SK-N-SH treated with all-trans-retinoic acid at 6 μM for 48 hours (cell line): ENCODE measurements at regions not wholly inside any gene's neighbourhood (a gene's known extent, or its start where the extent isn't known, plus 50 kb on each side); places are given as distances from the start of the nearest gene placed in this dataset.

Experiments used
- ATAC-seq: fragments of 200-7000 bp; cut with Tn5 transposase; 3 replicates; pipeline ENCODE4 v1.9.1; 2020; ENCODE audit warnings: mild to moderate bottlenecking, moderate library complexity
- ARNTL ChIP-seq: fragments of 450-650 bp; formaldehyde crosslinking; IDR thresholded peaks from 2 replicates; pipeline ENCODE4 v1.5.0; 2020; ENCODE audit warnings: low read depth, mild to moderate bottlenecking, moderate library complexity, borderline replicate concordance
- BACH2 ChIP-seq: fragments of 250-450 bp; sonication (Bioruptor Pico); IDR thresholded peaks from 2 replicates; pipeline ENCODE4 v1.9.0; 2021; ENCODE audit warnings: mild to moderate bottlenecking, borderline replicate concordance
- CSDC2 ChIP-seq: fragments of 250-450 bp; sonication (Bioruptor Pico); IDR thresholded peaks from 2 replicates; pipeline ENCODE4 v1.5.0; 2020; ENCODE audit warnings: mild to moderate bottlenecking, moderate library complexity
- ESRRG ChIP-seq: fragments of 250-450 bp; sonication (Bioruptor Pico); IDR thresholded peaks from 2 replicates; pipeline ENCODE4 v1.6.1; 2021; ENCODE audit warnings: mild to moderate bottlenecking
- ISL1 ChIP-seq: fragments of 250-450 bp; sonication (Bioruptor Pico); IDR thresholded peaks from 2 replicates; pipeline ENCODE4 v2.1.2; 2022; ENCODE audit warnings: mild to moderate bottlenecking, moderate library complexity
- OSR1 ChIP-seq: fragments of 250-450 bp; sonication (Bioruptor Pico); IDR thresholded peaks from 2 replicates; pipeline ENCODE4 v1.8.0; 2022; ENCODE audit warnings: moderate library complexity, mild to moderate bottlenecking, inconsistent platforms
- PPARA ChIP-seq: fragments of 250-450 bp; sonication (Bioruptor Pico); IDR thresholded peaks from 2 replicates; pipeline ENCODE4 v1.5.0; 2020; ENCODE audit warnings: mild to moderate bottlenecking, borderline replicate concordance
- RARB ChIP-seq: fragments of 250-450 bp; sonication (Bioruptor Pico); IDR thresholded peaks from 2 replicates; pipeline ENCODE4 v1.8.0; 2021; ENCODE audit warnings: mild to moderate bottlenecking, moderate library complexity
- SNAI2 ChIP-seq: fragments of 250-450 bp; sonication (Bioruptor Pico); IDR thresholded peaks from 2 replicates; pipeline ENCODE4 v1.5.0; 2020; ENCODE audit warnings: mild to moderate bottlenecking, moderate library complexity
- TCF4 ChIP-seq: fragments of 250-450 bp; sonication (Bioruptor Pico); IDR thresholded peaks from 2 replicates; pipeline ENCODE4 v1.8.0; 2021; ENCODE audit warnings: mild to moderate bottlenecking, moderate library complexity, borderline replicate concordance
- TOX ChIP-seq: fragments of 250-450 bp; sonication (Bioruptor Pico); IDR thresholded peaks from 2 replicates; pipeline ENCODE4 v1.8.0; 2021; ENCODE audit warnings: mild to moderate bottlenecking, moderate library complexity, borderline replicate concordance
- ZC3H10 ChIP-seq: fragments of 250-450 bp; sonication (Bioruptor Pico); IDR thresholded peaks from 2 replicates; pipeline ENCODE4 v1.5.1; 2021; ENCODE audit warnings: mild to moderate bottlenecking, moderate library complexity
- ZFP3 ChIP-seq: fragments of 250-450 bp; sonication (Bioruptor Pico); IDR thresholded peaks from 2 replicates; pipeline ENCODE4 v1.5.0; 2020; ENCODE audit warnings: mild to moderate bottlenecking, moderate library complexity
- ZFP30 ChIP-seq: fragments of 450-650 bp; formaldehyde crosslinking; IDR thresholded peaks from 2 replicates; pipeline ENCODE4 v1.5.0; 2022; ENCODE audit warnings: mild to moderate bottlenecking, moderate library complexity
- ZNF565 ChIP-seq: fragments of 450-650 bp; formaldehyde crosslinking; conservative IDR thresholded peaks from 2 replicates; pipeline ENCODE4 v1.5.0; 2020; ENCODE audit warnings: low read depth, mild to moderate bottlenecking, moderate library complexity
- ZNF8 ChIP-seq: fragments of 450-650 bp; formaldehyde crosslinking; IDR thresholded peaks from 2 replicates; pipeline ENCODE4 v1.5.0; 2020; ENCODE audit warnings: mild to moderate bottlenecking, moderate library complexity
- TF ChIP-seq, protein P1 (sequence below): fragments of 250-450 bp; sonication (Bioruptor Pico); IDR thresholded peaks from 2 replicates; pipeline ENCODE4 v1.5.1; 2021; ENCODE audit warnings: mild to moderate bottlenecking, moderate library complexity
- TF ChIP-seq, protein P2 (sequence below): fragments of 250-450 bp; sonication (Bioruptor Pico); IDR thresholded peaks from 2 replicates; pipeline ENCODE4 v1.8.0; 2021; ENCODE audit warnings: low read depth, mild to moderate bottlenecking, moderate library complexity, borderline replicate concordance
- TF ChIP-seq, protein P3 (sequence below): fragments of 250-450 bp; sonication (Bioruptor Pico); IDR thresholded peaks from 2 replicates; pipeline ENCODE4 v1.5.0; 2020; ENCODE audit warnings: mild to moderate bottlenecking, moderate library complexity
- TF ChIP-seq, protein P4 (sequence below): fragments of 250-450 bp; sonication (Bioruptor Pico); IDR thresholded peaks from 2 replicates; pipeline ENCODE4 v1.8.0; 2020; ENCODE audit warnings: mild to moderate bottlenecking, moderate library complexity, borderline replicate concordance
- TF ChIP-seq, protein P5 (sequence below): fragments of 250-450 bp; sonication (Bioruptor Pico); IDR thresholded peaks from 2 replicates; pipeline ENCODE4 v1.5.1; 2020; ENCODE audit warnings: low read depth, mild to moderate bottlenecking, moderate library complexity

DNA sequence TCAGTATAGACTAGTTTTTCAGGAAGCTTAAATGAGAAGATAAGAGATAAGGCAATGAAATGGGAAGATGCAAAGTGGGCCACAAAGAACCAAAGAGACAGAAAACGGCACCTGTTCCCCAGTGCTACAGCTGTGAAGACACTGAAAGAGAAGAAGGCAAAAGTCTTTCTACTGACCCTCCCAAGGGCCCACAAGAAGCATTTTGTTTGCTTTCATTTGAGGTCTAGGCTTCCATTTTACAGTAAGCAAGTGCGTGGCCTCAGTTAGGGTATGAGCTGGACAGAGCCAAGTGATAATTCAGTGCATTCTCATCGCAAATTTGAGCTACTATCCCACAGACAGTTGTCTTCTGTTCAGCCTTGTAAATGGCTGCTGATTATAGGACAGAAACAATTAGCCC is 53.4 kb upstream of the STK17B start:
- peak; percentile 36 for ATAC-seq
- no peak for TF ChIP-seq ZNF565 (CRISPR knock-in tag)
- TF ChIP-seq, protein P1, sequence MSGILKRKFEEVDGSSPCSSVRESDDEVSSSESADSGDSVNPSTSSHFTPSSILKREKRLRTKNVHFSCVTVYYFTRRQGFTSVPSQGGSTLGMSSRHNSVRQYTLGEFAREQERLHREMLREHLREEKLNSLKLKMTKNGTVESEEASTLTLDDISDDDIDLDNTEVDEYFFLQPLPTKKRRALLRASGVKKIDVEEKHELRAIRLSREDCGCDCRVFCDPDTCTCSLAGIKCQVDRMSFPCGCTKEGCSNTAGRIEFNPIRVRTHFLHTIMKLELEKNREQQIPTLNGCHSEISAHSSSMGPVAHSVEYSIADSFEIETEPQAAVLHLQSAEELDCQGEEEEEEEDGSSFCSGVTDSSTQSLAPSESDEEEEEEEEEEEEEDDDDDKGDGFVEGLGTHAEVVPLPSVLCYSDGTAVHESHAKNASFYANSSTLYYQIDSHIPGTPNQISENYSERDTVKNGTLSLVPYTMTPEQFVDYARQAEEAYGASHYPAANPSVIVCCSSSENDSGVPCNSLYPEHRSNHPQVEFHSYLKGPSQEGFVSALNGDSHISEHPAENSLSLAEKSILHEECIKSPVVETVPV (CRISPR knock-in tag), result no peak
- TF ChIP-seq, protein P2, sequence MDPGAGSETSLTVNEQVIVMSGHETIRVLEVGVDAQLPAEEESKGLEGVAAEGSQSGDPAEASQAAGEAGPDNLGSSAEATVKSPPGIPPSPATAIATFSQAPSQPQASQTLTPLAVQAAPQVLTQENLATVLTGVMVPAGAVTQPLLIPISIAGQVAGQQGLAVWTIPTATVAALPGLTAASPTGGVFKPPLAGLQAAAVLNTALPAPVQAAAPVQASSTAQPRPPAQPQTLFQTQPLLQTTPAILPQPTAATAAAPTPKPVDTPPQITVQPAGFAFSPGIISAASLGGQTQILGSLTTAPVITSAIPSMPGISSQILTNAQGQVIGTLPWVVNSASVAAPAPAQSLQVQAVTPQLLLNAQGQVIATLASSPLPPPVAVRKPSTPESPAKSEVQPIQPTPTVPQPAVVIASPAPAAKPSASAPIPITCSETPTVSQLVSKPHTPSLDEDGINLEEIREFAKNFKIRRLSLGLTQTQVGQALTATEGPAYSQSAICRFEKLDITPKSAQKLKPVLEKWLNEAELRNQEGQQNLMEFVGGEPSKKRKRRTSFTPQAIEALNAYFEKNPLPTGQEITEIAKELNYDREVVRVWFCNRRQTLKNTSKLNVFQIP (CRISPR knock-in tag), result no peak
- no peak for TF ChIP-seq ARNTL
- TF ChIP-seq, protein P3, sequence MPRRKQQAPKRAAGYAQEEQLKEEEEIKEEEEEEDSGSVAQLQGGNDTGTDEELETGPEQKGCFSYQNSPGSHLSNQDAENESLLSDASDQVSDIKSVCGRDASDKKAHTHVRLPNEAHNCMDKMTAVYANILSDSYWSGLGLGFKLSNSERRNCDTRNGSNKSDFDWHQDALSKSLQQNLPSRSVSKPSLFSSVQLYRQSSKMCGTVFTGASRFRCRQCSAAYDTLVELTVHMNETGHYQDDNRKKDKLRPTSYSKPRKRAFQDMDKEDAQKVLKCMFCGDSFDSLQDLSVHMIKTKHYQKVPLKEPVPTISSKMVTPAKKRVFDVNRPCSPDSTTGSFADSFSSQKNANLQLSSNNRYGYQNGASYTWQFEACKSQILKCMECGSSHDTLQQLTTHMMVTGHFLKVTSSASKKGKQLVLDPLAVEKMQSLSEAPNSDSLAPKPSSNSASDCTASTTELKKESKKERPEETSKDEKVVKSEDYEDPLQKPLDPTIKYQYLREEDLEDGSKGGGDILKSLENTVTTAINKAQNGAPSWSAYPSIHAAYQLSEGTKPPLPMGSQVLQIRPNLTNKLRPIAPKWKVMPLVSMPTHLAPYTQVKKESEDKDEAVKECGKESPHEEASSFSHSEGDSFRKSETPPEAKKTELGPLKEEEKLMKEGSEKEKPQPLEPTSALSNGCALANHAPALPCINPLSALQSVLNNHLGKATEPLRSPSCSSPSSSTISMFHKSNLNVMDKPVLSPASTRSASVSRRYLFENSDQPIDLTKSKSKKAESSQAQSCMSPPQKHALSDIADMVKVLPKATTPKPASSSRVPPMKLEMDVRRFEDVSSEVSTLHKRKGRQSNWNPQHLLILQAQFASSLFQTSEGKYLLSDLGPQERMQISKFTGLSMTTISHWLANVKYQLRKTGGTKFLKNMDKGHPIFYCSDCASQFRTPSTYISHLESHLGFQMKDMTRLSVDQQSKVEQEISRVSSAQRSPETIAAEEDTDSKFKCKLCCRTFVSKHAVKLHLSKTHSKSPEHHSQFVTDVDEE, result no peak
- no peak for TF ChIP-seq ISL1 (CRISPR knock-in tag)
- no peak for TF ChIP-seq PPARA (CRISPR knock-in tag)
- no peak for TF ChIP-seq CSDC2 (CRISPR knock-in tag)
- no peak for TF ChIP-seq ZNF8
- TF ChIP-seq SNAI2, result no peak
- TF ChIP-seq BACH2 (CRISPR knock-in tag), result no peak

DNA sequence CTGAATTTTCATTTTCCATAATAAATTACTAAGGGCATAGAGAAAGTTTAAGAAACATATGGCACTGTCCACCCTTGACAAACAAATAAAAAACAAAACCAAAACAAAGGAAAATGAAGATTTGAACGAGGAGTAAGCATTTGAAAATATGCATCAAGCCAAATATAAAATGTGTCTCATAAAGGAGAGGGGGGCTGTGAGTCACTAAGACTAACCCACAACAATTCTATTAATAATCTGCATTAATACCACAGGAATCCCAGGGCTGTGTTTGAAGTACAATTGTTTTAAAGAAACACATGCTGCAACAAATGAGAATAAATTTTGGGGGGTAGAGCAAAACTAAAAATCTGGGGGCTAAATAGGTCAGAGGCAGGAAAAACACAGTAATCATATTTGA is 53.8 kb upstream of the STK17B start:
- TF ChIP-seq PPARA (CRISPR knock-in tag) (no peak), ZFP3 (CRISPR knock-in tag) (no peak), RARB (CRISPR knock-in tag) (no peak), ISL1 (CRISPR knock-in tag) (no peak), ESRRG (CRISPR knock-in tag) (no peak), ZFP30 (CRISPR knock-in tag) (no peak), OSR1 (CRISPR knock-in tag) (no peak), TCF4 (CRISPR knock-in tag) (no peak), TOX (CRISPR knock-in tag) (no peak), ARNTL (no peak), ZC3H10 (CRISPR knock-in tag) (no peak), CSDC2 (CRISPR knock-in tag) (no peak), BACH2 (CRISPR knock-in tag) (no peak)
- TF ChIP-seq, protein P2 (CRISPR knock-in tag), result no peak
- TF ChIP-seq, protein P4, sequence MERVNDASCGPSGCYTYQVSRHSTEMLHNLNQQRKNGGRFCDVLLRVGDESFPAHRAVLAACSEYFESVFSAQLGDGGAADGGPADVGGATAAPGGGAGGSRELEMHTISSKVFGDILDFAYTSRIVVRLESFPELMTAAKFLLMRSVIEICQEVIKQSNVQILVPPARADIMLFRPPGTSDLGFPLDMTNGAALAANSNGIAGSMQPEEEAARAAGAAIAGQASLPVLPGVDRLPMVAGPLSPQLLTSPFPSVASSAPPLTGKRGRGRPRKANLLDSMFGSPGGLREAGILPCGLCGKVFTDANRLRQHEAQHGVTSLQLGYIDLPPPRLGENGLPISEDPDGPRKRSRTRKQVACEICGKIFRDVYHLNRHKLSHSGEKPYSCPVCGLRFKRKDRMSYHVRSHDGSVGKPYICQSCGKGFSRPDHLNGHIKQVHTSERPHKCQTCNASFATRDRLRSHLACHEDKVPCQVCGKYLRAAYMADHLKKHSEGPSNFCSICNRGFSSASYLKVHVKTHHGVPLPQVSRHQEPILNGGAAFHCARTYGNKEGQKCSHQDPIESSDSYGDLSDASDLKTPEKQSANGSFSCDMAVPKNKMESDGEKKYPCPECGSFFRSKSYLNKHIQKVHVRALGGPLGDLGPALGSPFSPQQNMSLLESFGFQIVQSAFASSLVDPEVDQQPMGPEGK, result no peak
- TF ChIP-seq, protein P5, sequence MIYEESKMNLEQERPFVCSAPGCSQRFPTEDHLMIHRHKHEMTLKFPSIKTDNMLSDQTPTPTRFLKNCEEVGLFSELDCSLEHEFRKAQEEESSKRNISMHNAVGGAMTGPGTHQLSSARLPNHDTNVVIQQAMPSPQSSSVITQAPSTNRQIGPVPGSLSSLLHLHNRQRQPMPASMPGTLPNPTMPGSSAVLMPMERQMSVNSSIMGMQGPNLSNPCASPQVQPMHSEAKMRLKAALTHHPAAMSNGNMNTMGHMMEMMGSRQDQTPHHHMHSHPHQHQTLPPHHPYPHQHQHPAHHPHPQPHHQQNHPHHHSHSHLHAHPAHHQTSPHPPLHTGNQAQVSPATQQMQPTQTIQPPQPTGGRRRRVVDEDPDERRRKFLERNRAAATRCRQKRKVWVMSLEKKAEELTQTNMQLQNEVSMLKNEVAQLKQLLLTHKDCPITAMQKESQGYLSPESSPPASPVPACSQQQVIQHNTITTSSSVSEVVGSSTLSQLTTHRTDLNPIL, result no peak
- ATAC-seq, result peak; percentile 92
